ENCODE measurements at regions not wholly inside any gene's neighbourhood (a gene's known extent, or its start where the extent isn't known, plus 50 kb on each side); places are given as distances from the start of the nearest gene placed in this dataset.

DNA sequence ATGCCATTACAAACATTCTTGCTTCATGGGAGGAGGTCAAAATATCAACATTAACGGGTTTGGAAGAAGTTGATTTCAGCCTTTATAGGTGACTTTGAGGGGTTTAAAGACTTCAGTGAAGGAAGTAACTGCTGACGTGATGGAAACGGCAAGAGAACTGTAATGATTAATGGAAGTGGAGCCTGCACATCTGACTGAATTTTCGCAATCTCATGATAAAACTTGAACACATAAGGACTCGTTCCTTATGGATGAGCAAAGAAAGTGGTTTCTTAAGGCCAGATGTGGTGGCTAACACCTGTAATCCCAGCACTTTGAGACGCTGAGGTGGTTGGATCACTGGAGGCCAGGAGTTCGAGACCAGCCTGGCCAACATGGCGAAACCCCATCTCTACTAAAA is 226.1 kb downstream of the BCAS1 start:
- no peak for DNase-seq (ENCODE audit: low spot score)
- Histone ChIP-seq H3K4me3 (no peak overlapping the region), H3K27ac (no peak overlapping the region)
- TF ChIP-seq, protein P1, sequence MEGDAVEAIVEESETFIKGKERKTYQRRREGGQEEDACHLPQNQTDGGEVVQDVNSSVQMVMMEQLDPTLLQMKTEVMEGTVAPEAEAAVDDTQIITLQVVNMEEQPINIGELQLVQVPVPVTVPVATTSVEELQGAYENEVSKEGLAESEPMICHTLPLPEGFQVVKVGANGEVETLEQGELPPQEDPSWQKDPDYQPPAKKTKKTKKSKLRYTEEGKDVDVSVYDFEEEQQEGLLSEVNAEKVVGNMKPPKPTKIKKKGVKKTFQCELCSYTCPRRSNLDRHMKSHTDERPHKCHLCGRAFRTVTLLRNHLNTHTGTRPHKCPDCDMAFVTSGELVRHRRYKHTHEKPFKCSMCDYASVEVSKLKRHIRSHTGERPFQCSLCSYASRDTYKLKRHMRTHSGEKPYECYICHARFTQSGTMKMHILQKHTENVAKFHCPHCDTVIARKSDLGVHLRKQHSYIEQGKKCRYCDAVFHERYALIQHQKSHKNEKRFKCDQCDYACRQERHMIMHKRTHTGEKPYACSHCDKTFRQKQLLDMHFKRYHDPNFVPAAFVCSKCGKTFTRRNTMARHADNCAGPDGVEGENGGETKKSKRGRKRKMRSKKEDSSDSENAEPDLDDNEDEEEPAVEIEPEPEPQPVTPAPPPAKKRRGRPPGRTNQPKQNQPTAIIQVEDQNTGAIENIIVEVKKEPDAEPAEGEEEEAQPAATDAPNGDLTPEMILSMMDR (IDR thresholded peaks at IDR 0.05): no peak

DNA sequence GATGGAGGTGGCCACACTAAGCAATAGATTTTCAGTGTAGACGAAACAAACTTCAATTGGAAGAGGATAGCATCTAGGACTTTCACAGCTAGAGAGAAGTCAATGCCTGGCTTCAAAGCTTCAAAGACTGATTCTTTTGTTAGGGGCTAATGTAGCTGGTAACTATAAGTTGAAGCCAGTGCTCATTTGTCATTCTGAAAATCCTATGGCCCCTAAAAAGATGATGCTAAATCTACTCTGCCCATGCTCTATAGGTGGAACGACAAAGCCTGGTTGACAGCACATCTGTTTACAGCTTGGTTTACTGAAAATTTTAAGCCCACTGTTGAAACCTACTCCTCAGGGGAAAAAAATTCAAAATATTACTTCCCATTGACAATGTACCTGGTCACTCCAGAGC is 226.7 kb downstream of the BCAS1 start:
- TF ChIP-seq, protein P1 (IDR thresholded peaks at IDR 0.05): no peak

DNA sequence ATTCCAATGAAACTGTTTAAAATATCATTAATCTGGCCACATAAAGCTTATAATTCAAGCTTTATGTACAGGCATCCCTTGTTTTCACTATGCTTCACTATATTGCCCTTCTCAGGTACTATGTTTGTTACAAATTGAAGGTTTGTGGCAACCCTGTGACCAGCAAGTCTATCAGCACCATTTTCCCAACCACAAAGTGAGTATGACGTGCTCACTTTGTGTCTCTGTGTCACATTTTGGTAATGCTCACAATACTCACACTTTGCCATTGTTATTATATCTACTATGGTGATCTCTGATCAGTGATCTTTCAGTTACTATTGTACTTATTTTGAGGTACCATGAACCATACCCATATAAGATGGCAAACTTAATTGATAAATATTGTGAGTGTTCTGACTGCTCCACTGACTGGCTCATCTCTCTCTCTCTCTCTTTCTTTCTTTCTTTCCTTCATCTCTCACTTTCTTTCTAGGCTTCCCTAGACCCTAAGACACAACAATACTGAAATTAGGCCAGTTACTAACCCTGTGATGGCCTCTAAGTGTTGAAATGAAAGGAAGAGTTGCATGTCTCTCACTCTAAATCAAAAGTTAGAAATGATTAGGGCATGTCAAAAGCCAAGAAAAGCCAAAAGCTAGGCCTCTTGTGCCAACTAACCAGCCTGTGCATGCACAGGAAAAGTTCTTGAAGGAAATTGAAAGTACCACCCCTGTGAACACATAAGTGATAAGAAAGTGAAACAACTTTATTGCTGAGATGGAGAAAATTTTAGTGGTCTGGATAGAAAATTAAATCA is 227.9 kb downstream of the BCAS1 start:
- no peak overlapping the region for H3K27ac ChIP-seq
- DNase-seq (ENCODE audit: low spot score): no peak

More for the DNA sequence above, 226.7 kb downstream of the BCAS1 start:
- Histone ChIP-seq H3K4me3 (no peak overlapping the region), H3K27ac (no peak overlapping the region)
- no peak for DNase-seq (ENCODE audit: low spot score)

DNA sequence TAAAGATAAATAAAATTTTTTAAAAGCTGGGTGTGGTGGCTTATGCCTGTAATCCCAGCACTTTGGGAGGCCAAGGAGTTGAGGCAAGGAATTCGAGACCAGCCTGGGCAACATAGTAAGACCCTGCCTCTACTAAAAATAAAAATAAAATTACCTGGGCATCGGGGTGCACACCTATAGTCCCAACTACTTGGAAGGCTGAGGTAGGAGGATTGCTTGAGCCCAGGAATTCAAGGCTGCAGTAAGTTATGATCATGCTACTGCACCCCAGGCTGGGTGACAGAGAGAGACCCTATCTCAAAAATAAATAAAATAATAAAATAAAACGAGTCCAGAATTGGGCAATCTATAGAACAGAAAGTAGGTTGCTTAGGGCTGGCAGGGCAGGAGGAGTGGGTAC is 228.7 kb downstream of the BCAS1 start:
- TF ChIP-seq, protein P1 (IDR thresholded peaks at IDR 0.05): no peak

More for the DNA sequence above, 227.9 kb downstream of the BCAS1 start:
- TF ChIP-seq, protein P1 (IDR thresholded peaks at IDR 0.05): no peak
- H3K4me3 ChIP-seq: no peak overlapping the region

DNA sequence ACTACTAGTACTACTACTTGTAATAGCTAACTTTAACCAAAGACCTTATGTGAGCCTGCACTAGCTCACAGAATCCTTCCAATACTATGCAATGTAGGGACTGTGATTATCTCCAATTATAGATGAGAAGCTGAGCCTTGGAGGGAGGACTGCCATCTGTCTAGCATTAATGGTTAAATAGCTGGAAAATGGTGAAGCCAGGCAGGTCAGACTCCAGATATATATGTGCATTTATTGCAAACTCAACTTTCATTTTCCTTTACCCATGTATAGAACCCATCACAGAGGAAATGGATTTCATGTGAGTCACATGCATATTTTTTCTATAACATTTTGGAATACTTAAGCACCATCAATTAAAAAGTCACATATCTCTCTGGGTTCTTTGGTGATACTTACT is 229.9 kb downstream of the BCAS1 start:
- DNase-seq (ENCODE audit: low spot score): no peak
- TF ChIP-seq, protein P1 (IDR thresholded peaks at IDR 0.05): no peak
- H3K4me3 ChIP-seq: no peak overlapping the region
- H3K27ac ChIP-seq: no peak overlapping the region

More for the DNA sequence above, 228.7 kb downstream of the BCAS1 start:
- Histone ChIP-seq H3K27ac (no peak overlapping the region), H3K4me3 (no peak overlapping the region)
- DNase-seq (ENCODE audit: low spot score): no peak

DNA sequence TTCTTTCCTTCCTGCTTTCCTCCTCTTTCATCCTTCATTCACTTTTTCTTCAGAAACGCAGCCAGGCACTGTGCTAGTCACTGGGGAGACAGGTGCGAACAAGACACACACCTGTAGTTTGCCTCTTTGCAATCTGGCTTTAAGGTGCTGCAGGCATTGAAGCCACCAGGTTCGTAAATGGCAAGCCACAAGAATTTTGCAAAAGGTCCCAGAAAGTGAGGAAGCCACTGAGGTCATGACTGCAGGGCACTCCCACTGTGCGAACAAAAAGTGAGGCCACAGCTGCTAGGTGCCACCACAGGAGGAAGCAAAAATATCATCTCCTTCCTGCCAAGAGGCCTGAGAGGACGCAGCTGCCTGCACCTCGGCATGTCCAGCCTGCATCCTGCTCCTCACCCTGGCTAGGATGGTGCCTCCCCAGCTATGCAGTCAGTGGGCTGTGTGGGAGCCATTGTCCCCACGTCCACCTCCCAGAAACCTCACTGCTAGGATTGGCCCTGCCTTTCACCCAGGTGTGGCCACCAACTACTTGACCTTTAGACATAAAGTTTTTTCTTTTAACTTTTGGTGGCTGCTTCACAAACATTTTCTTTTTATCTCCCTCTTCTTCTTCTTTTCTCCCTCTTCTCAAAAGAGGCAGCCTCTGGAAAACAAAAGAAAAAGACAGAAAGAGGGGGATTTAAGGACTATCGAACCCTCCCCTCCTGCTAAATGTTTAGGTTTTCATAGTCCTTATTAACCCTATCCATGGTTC is 230.8 kb downstream of the BCAS1 start:
- DNase-seq (ENCODE audit: low spot score): no peak
- Histone ChIP-seq H3K27ac (no peak overlapping the region), H3K4me3 (no peak overlapping the region)
- TF ChIP-seq, protein P1 (IDR thresholded peaks at IDR 0.05): no peak

Data from coronary artery (tissue), 2 donors.